ENCODE measurements at regions not wholly inside any gene's neighbourhood (a gene's known extent, or its start where the extent isn't known, plus 50 kb on each side); places are given as distances from the start of the nearest gene placed in this dataset.

DNA sequence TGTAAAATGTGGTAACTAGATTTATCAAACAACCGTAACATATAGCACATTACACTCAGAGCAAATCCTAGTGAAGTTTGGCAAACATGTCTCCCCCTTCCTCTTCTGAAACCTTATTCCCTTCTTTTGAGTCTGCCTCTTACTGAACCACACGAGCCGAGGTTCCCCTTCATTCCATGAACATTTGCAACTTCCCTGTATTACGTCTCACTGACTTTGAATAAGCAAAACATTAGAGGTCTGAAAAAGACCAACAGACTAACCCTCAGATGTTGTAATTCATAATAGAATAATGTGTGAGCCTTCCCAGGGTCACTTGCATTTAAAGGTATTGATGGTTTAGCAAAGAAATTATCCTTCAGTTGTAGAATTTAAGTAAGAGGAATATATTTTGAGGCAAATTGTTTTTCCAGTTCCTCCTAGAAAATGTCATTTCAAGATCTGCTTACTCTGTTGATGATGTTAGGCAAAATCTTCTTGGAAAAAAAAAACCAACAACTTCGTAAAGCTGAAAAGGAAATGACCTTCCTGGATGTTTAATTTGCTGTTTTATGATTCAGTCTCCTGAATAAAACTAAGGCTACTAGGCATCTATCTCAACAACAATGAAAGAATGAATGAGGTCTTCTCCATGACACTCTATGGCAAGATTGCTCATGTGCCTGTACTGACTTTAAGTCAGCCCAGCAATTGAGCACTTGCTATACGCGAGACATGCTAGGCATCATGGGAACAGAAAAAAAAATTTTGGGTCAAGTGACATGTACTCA is 296.9 kb upstream of the NECTIN3 start:
- no peak for DNase-seq (ENCODE audit: low read depth)
- in situ Hi-C loops (cut with HindIII; ENCODE audit: low pct_unique_long_range_greater_than_20kb, low sequenced_read_pairs), result no loop called here

DNA sequence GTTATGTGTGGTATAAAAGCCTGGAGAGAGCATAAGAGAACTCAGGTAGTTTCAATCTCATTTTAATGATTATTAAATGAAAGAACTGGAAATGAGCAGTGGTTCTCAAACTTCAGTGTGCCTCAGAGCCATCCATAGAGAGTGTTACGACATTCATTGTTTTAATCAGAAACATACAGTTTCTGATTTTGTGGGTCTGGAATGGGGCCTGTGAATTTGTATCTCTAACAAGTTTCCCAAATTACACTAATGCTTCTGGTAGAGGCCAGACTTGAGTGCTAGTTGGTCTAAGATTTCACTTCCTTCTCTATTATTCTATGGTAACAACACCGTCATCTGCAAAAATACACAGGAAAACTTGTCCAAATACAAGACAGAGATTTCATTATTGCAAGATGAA is 292.0 kb upstream of the NECTIN3 start:
- in situ Hi-C loops (cut with HindIII; ENCODE audit: low pct_unique_long_range_greater_than_20kb, low sequenced_read_pairs), result no loop called here
- DNase-seq (ENCODE audit: low read depth), result no peak

DNA sequence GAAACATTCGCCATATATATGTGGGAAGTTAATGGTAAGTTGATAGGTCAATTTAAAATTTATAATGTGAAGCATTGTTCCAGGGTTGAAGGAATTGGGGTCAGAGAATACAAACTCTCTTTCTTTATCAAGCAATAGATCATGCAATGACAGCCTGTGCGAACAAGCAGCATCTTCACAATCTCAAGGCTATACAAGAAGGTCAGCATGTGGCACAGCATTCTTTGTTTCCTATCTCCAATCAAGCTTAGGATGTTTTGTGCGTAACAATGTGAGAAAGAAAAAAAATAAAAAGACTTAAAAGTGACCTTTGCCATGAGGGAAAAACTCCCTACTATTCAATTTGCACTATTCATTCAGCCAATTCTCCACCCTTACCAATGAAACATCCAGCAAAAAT is 288.1 kb upstream of the NECTIN3 start:
- in situ Hi-C loops (cut with HindIII; ENCODE audit: low pct_unique_long_range_greater_than_20kb, low sequenced_read_pairs), result no loop called here
- no peak for DNase-seq (ENCODE audit: low read depth)

DNA sequence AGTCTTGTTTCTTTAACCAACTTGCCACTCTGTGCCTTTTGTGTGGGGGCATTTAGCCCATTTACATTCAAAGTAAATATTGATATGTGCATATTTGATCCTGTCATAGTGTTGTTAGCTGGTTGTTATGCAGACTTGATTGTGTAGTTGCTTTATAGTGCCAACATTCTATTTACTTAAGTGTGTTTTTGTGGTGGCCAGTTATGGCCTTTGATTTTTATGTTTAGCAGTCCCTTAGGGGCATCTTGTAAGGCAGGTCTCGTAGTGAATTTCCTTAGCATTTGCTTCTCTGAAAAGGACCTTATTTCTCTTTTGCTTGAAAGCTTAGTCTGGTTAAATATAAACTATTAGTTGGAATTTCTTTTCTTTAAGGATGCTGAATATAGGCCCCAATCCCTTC is 282.8 kb upstream of the NECTIN3 start:
- DNase-seq (ENCODE audit: low read depth), result no peak
- in situ Hi-C loops (cut with HindIII; ENCODE audit: low pct_unique_long_range_greater_than_20kb, low sequenced_read_pairs), result no loop called here

DNA sequence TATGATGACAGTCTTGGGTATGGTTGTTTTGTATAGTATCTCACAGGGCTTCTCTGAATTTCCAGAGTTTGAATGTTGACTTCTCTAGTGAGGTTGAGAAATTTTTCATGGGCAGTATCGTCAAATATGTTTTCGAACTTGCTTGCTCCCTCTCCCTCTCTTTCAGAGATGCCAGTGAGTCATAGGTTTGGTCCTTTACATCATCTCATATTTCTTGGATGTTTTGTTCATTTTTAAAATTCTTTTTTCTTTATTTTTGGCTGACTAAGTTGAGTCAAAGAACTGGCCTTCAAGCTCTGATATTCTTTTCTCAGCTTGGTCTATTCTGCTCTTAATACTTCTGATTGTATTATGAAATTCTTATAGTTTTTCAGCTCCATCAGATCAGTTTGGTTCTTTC is 282.3 kb upstream of the NECTIN3 start:
- in situ Hi-C loops (cut with HindIII; ENCODE audit: low pct_unique_long_range_greater_than_20kb, low sequenced_read_pairs), result no loop called here
- DNase-seq (ENCODE audit: low read depth), result no peak

DNA sequence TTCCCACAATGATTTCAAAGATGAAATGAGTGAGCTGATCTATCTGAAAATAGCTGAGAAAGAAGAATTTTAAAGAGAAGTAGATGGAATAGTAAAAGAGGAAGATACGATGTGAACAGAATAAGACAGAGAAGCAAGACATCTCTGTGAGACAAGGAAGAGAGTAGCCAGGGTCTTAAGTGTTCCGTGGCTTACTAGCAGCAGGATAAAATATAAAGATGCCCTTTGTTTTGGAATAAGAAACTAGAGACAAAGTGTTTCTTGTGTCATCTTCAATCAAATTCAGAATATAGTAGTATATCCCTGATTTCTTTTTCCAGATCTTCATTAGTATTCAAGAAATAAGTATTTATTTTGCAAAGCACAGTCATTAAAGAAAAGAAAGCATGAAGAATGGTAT is 281.0 kb upstream of the NECTIN3 start:
- in situ Hi-C loops (cut with HindIII; ENCODE audit: low pct_unique_long_range_greater_than_20kb, low sequenced_read_pairs), result no loop called here
- no peak for DNase-seq (ENCODE audit: low read depth)

DNA sequence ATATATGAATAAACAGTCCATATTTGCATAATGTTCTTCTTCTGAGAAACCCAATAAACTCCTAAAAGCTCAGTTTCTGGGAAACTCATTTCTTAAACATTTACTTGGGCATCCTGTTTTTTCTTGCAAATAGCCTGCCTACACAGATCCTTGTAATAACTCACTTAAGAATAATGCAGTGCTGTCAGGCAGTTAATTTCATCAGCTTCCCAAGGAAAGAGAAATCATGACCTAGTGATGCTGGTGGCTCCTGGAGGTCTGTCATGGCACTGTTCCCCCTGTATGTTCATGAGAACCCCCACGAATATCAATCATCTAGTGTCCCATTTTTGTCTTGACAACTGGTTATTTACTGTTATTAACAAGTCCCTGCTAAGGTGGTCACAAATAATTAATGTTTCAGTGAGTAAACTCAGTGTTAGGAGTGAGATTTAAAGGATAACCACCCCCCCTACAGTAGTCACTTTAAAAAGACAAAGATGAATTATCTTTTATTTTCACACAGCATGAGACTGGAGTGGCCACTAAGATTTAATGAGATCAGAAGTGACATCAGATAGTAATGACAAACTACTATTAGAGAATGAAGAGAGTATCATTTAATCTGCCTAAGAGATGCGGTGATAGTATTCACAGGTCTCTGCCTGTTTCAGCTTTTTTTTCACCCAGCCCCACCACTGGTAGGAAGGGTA is 279.5 kb upstream of the NECTIN3 start:
- DNase-seq (ENCODE audit: low read depth), result no peak
- in situ Hi-C loops (cut with HindIII; ENCODE audit: low pct_unique_long_range_greater_than_20kb, low sequenced_read_pairs), result no loop called here

DNA sequence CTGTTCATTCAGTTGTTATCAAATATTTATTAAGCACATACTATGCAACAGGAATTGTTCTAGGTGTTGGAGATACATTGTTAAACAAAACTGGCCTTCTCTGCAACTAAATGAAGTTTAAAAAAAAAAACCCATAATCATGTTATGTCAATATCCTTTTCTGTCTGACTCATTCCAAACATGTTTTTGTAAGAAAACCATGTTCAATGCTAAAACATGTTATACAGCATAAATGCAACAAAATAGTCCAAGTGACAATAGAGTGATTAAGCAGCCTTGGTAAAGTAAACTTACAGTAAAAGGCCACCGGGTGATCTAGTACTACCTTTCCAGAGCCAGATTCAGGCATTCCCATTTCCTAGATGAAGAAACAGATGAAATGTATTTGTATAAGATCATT is 278.0 kb upstream of the NECTIN3 start:
- in situ Hi-C loops (cut with HindIII; ENCODE audit: low pct_unique_long_range_greater_than_20kb, low sequenced_read_pairs), result no loop called here
- no peak for DNase-seq (ENCODE audit: low read depth)

DNA sequence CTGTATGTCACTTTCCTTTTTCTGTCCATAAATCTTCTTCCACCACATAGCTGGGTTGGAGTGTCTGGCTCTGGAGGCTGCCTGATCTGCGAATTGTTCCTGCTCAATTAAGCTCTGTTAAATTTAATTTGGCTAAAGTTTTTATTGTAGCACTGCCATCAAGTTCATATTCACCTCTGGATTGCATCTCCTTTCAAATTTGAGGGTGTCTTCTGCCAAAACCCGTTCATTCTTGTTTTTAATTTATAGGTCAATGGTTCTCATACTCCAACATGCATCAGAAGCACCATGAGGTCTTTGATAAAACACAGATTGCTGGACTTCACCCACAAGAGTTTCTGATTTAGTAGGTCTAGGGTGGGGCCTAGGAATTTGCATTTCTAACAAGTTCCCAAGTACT is 276.5 kb upstream of the NECTIN3 start:
- DNase-seq (ENCODE audit: low read depth), result no peak
- in situ Hi-C loops (cut with HindIII; ENCODE audit: low pct_unique_long_range_greater_than_20kb, low sequenced_read_pairs), result no loop called here

DNA sequence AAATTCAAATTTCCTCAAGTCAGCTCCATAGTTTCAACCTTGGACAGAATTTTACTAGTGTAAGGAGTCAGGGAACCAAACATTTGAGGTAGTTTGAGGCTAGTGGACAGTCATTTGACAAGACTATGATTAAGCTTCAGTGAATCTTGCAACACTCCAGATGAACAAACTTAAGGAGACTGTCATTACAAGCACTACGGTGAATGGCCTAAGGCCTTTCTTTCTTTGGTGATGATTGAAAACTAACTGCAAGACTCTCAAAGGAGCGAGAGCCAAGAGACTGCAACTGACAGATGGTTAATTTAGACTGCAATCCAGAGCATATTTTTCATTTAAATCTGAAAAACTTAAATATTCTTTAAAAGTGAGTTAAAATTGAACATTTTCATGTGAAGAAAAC is 272.3 kb upstream of the NECTIN3 start:
- no peak for DNase-seq (ENCODE audit: low read depth)
- in situ Hi-C loops (cut with HindIII; ENCODE audit: low pct_unique_long_range_greater_than_20kb, low sequenced_read_pairs), result no loop called here

DNA sequence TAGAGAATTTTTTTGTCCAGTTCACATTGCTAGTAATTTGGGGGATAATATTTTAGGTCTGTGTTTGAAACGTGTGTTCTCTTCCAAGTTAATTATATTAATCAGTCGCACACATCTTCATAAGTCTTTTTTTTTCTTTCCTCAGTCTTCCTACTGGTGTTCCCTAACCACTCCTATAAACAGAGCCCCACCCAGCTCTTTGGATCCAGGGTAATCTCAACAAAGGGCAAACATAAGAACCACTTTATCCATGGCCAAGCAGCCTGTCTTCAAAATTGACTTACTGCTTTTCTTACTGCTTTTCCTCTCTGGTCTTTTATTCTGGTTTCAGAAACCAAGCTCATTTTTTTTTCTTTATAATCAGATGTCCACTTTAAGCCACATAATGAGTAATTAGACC is 266.8 kb upstream of the NECTIN3 start:
- in situ Hi-C loops (cut with HindIII; ENCODE audit: low pct_unique_long_range_greater_than_20kb, low sequenced_read_pairs), result no loop called here

DNA sequence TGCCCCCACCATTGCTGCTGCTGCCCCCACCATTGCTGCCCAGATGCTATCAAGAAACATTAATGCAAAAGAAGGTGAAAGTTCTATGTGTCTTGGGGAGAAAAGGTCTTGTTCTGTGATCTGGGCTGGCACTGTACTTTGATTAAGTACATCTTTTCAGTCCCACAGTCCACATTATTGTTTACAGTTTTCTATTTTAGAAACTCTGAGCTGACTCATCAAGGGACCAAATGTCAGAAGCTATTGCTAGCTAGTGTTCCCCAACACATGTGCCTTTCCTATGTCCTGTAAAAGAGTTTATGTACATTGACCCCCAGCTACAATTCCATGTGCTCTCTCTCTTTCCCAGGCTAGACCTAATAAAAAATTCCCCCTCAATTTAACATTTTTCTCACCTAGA is 264.7 kb upstream of the NECTIN3 start:
- in situ Hi-C loops (cut with HindIII; ENCODE audit: low pct_unique_long_range_greater_than_20kb, low sequenced_read_pairs), result no loop called here
- DNase-seq (ENCODE audit: low read depth), result no peak

More for the DNA sequence above, 266.8 kb upstream of the NECTIN3 start:
- no peak for DNase-seq (ENCODE audit: low read depth)

DNA sequence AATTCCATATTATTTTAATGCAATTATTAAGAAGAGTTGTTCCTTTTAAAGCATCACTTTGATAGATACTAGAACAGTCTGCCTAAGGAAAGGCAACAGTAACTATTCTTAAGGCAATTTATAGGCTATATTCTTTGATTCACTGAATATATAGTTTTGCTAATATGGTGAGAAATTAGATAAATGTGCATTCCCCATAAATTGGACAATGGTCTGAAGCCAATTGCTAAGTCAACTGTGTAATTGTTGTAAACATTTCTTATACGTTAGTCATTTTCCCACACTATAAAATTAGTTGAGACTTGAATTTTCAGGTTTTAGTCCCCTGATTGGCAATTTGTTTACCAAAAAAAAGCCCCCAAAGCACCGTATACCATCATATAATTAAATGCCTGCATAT is 263.0 kb upstream of the NECTIN3 start:
- DNase-seq (ENCODE audit: low read depth), result no peak
- in situ Hi-C loops (cut with HindIII; ENCODE audit: low pct_unique_long_range_greater_than_20kb, low sequenced_read_pairs), result no loop called here

DNA sequence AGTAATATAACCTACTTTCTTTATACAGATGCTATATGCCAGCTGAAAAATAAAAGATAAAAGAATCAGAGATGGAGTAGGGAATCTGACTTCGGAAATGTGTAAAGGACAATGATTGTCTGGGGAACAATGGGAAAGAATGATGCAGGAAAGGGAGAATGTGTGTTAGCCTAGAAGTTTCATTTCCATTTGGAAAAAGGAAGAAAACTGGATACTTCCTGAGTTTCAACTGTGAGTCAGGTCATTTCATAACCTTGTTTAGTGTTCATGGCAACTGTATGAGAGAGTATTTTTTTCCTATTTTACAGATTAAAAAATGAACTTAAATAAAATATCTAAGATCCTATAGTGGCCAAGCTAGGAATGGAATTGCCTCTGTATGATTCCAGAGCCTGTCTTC is 261.3 kb upstream of the NECTIN3 start:
- in situ Hi-C loops (cut with HindIII; ENCODE audit: low pct_unique_long_range_greater_than_20kb, low sequenced_read_pairs), result no loop called here
- DNase-seq (ENCODE audit: low read depth), result no peak

DNA sequence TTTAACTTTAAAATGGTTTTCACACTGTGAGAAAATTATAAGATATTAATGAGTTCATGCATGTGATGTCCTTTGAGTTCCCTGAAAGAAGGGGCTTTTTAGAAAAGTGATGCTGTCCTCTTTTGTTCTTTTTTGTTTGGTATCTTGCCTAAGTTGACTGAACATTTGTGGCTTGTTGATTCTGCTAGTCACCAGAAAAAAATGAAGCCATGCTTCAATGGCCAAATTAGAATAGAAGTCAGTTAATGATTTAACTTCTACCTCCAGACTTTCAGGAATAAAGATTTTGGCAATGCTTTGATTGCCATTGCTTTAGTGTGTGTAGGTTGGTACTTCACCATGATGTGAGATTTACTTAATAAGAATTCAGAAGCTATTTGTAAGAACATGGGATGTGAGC is 260.6 kb upstream of the NECTIN3 start:
- in situ Hi-C loops (cut with HindIII; ENCODE audit: low pct_unique_long_range_greater_than_20kb, low sequenced_read_pairs), result no loop called here
- DNase-seq (ENCODE audit: low read depth), result peak; percentile 60

DNA sequence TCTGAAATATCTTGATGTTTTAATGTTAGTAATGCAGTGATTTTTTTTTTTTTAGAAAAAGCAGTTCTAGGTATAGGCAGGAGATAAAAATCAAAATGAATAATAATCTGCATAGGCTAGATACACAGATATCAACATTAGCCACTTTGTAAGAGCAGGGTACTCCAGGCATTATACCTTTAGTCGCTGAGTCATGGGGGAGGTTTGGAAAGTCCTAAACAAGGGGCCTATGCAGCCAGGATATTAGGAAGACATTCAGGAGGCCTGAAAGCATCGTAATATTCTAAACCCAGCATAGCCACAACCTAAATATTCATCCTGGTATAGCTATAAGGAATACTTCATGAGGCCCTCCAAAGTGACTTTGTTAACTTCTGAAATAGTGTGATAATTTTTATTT is 258.1 kb upstream of the NECTIN3 start:
- in situ Hi-C loops (cut with HindIII; ENCODE audit: low pct_unique_long_range_greater_than_20kb, low sequenced_read_pairs), result no loop called here
- DNase-seq (ENCODE audit: low read depth), result no peak

DNA sequence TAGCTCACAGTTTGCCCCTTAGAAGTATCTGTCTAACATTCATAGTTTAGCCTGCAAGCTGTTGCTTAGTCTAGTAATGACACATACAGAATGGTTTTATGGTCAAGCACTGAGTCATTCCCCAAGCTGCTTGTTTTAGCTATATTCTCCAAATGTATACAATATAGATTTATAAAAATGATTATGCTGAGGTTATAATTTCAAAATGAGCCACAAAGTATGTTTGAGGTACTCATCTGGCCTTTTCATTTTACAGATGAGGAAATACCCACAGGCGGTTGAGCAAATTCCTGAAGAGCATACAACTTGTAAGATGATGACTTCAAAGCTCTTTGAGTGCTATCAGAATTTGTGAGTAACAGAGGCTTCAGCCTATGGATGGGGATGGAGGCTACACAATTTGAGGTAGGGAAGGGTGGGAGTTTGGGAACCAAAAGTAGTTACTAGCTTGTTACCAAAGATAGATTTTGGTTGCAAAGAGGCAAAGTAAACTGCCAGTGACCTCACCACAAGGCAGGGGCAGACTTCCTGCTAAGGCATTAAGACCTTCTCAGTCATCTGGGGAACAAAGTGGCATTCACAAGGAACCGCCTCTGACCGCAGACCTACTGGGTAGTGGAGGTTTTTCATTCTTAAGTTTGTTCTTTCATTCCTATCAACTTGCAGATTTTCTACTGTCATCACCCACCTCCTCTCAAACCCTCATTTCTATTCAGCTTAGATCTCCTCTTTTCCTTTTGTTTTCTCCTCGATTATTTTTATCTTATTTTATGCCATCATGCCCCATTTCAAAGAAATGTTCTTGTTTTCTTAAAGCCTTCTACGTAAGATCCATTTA is 257.2 kb upstream of the NECTIN3 start:
- in situ Hi-C loops (cut with HindIII; ENCODE audit: low pct_unique_long_range_greater_than_20kb, low sequenced_read_pairs), result no loop called here
- peak; percentile 47 for DNase-seq (ENCODE audit: low read depth)

DNA sequence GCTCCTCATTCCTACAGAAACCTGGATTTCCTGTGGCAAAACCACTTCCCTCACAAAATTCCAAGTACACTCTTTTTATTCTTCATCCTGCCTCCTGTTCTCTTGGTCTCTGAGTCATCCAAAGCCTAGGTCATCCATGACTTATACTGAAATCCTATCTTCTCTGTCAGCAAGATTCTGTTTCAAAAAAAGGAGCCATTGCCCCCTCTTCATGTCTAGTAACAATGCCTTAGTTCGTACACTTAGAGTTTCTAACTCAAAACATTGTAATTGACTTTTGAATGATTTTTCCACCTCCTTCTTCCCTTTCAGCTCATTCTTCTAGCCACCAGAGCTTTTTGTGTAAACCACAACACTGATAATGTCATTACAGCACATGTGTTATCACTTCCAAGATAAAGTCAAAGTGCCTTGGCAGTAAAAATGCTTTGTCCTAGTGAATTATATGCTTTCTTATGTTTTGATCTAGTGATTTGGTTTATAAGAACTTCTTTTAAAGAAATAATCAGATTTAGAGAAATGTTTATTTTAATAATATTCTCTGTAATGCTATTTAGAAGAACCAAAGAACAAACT is 256.5 kb upstream of the NECTIN3 start:
- DNase-seq (ENCODE audit: low read depth), result no peak
- in situ Hi-C loops (cut with HindIII; ENCODE audit: low pct_unique_long_range_greater_than_20kb, low sequenced_read_pairs), result no loop called here

DNA sequence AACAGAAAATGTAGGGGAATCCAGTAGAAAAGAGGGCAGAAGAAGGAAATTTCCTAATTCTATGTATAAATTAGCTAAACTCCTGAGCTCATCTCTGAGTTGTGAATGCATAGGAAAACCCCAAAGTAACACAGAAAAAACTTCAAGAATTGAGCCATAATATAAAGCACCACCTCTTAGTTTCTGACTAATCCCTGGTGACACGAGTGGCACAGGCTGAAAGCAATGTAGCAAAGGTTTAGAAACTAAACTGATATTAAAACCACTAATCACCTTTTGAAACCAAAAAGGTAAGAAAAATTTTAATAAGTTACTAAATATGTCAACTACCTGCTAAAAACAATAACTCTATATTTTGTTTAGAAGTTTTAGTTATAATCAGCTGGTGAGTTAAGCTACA is 255.6 kb upstream of the NECTIN3 start:
- in situ Hi-C loops (cut with HindIII; ENCODE audit: low pct_unique_long_range_greater_than_20kb, low sequenced_read_pairs), result no loop called here
- no peak for DNase-seq (ENCODE audit: low read depth)

All from Caki2 (cell line).